Fibroblast of skin of right biceps (primary cell): ENCODE measurements at regions not wholly inside any gene's neighbourhood (a gene's known extent, or its start where the extent isn't known, plus 50 kb on each side); places are given as distances from the start of the nearest gene placed in this dataset.
"Not testable (repeated sequence)": the region's sequence is repeated elsewhere in the genome, so short reads cannot be mapped to it uniquely, and the experiment has no call there.

ENCODE experiments used
- DNase-seq: peaks from one replicate; pipeline ENCODE4 v3.0.0-alpha.2; 2013

DNA sequence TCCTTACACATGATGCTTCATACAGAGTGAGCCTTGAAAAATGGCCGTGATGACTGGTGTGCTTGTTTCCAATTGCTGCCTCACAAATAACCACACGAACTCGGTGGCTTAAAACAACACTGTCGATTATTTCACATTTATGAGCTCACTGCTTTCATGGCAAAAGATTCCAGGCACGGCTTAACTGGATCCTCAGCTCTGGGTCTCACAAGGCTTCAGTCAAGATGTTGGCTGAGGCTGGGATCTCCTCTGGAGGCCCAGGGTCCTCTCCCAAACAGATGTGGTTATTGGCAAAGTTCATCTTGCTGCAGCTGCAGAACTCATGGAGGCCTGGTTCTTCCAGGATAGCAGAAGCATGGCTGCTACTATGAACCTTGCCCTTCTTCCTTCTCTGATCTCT, 144.6 kb downstream of the TFAP2C start:
- no peak for DNase-seq

DNA sequence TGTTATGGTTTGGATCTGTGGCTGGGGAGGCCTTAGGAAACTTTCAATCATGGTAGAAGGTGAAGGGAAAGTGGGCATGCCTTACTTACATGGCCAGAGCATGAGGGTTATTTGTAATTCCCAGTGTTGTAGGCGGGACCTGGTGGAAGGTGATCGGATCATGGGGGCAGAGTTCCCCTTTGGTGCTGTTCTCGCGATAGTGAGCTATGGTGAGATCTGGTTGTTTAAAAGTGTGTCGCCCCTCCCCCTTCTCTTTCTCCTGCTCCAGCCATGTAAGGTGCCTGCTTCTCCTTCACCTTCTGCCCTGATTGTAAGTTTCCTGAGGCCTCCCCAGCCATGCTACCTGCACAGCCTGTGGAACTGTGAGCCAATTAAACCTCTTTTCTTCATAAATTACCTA, 145.8 kb downstream of the TFAP2C start:
- DNase-seq = no peak

DNA sequence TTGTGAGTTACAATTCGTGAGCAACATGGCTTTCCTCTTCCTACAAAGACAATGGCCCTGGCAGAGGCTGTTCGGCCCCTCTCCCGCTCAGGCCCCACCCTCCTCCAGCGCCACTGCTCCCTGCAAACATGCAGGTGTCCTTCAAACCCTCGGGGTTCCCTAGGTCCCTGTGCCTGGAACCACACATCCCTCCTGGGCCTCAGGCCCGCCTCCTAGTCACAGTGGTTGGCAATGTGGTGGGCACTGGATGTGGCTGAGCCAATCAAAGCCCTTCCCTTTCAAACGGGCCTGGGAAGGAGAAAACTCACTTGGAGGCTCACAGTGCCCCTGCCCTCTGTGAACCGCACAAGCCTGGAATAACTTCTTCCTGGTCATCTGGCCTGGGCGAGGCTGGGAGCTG, 147.2 kb downstream of the TFAP2C start:
- no peak for DNase-seq

DNA sequence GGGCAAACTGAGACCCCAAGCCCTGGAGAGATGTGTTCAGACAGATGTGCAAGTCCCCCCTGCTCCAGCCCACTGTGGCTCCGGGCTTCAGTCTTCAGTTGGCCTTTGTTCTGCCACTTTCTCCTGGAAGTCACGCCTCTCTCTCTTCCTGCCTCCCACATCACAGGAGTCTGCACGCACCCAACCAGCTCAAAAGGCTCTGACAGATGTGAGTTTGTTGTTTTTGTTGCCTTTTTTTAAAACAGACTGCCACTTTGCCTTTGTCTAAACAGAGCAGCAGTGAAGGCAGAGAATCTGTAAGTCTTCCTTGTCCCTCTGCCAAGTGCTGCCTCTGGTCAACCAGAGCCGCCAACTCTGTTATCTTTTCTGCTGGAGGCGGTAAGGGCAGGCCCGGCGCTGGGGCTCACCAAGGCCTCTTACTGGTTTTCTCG, 149.7 kb downstream of the TFAP2C start:
- DNase-seq = no peak

DNA sequence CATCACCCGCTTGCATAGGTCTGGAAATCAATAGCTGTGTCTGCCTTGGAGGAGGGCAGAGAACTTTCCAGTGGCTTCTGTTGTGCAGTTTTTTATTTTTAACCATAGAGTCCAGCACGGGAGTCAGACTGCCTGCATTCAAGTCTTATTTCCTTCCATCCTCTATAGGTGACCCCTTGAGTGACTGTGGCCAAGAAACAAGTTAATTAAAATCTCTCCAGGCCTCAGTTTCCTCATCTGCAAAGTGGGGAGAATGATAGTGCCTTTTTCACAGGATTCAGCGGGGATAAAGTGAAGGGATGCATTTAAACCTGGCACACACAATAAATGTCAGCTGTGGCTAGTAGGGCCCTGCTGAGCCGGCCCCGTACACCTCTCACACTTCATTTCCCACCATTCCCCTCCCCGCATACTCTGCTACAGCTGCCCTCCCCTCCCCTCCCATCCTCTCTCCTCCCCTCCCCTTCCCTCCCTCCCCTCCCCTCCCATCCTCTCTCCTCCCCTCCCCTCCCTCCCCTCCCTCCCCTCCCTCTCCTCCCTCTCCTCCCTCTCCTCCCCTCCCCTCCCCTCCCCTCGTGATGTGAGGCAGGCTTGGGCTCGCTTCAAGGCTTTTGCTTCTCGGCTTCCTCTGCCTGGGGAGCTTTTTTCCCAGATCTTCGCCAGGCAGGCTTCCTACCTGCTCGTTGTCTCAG, 150.5 kb downstream of the TFAP2C start:
- DNase-seq = no peak

DNA sequence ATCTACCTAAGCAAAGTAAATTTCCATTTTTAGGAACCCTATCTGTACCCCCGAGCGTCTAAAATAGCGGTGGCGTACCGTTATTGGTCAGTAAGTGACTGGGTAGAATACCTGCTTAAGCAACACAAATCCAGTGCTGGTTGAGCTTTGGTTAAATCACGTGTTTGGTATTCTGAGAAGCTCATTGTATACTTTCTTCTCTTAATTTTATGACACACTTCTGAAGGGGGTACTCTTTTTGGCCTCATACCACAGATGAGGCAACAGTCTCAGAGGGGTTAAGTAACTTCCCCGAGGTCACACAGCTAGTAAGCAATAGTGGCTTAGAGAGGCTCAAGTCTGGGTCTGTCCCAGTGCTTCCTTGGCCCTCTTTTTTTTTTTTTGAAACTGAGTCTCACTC, 151.2 kb downstream of the TFAP2C start:
- no peak for DNase-seq

DNA sequence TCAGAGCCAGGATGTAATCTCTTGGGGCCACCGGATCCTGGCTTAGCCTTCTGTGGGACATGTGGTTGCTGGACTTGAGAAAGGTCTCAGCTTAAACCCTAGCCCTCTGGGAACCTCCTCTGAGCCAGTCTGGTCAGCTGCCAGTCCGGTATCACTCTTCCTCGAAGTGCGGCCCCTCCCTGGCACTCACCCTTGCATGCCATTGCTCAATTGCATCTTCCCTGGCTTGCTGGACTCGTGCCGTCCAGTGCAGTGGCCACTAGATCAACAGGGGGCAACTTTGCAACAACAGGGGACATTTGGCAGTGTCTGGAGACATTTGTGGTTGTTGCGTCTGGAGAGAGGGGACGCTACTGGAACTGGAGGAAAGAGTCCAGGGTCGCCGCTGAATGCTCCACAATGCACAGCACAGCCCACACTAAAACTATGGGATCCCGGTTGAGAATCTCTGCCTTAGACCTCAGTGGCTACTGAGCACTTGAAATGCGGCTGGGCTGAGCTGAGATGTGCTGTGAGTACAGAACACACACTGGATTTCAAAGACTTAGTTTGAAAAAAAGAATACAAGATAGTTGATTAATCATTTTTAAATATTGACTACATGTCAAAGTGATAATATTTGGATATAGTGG, 152.1 kb downstream of the TFAP2C start:
- no peak for DNase-seq

DNA sequence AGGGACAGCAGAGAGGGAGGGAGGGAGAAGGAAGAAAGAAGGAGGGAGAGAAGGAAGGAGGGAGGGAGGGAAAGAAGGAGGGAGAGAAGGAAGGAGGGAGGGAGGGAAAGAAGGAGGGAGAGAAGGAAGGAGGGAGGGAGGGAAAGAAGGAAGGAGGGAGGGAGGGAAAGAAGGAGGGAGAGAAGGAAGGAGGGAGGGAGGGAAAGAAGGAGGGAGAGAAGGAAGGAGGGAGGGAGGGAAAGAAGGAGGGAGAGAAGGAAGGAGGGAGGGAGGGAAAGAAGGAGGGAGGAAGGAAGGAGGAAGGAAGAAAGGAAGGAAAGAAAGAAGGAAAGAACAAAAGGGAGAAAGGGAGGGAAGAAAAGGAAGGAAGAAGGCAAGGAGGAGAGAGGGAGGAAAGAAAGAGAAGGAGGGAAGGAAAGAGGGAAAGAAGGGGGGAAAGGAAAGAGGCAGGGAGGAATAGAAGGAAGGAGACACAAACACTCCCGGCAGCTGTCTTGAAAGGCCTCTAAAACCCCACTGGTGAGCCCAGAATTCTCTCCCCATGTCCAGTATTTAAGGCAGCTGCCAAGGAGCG, 153.0 kb downstream of the TFAP2C start:
- DNase-seq = not testable (repeated sequence)

DNA sequence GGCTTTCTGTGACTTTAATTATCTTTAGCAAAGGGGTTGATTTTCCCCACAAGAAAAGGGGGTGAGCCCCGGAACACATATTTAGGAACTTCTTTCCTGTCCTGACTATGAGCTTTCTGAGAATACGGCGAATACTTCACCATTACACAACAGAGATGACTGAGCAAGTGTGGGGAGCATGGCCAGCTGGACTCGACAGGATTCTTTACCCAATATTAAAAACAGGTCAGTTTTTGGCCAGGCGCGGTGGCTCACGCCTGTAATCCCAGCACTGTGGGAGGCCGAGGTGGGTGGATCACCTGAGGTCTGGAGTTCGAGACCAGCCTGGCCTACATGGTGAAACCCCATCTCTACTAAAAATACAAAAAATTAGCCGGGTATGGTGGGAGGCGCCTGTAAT, 153.7 kb downstream of the TFAP2C start:
- DNase-seq = not testable (repeated sequence)

DNA sequence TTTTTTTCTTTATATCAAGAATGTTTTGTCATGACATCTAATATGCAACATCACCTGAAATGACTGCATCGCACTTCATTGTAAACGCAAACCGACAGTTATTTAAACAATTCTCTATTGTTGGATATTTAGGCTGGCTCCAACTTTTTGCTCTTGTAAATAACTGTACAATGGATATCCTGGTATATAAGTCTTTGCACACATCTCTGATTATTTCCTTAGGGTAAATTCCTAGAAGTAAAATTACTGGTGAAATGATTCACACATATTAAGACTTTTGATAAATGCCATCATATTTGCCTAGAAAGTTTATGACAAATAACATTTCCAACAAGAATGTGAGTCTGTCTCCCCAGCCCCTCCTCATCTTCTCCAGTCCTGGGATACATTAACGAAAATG, 154.7 kb downstream of the TFAP2C start:
- no peak for DNase-seq

DNA sequence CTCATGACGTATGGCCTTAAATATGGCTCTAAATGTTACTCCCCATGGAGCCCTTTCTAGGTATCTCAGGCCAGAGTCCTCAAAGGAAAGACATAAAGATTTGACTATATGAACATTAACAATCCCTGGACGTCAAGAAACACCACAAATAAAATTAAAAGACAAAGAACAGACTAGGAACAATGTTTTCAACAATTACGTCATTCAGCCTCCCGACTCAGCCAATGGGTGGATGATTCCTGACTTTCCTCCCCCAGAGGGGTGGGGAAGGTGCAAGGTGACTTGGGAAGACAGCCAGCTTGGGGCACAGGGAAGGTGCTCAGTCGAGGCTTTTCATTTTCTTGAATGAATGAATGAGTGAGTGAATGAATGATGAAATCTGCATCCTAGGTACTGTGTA, 157.4 kb downstream of the TFAP2C start:
- no peak for DNase-seq

DNA sequence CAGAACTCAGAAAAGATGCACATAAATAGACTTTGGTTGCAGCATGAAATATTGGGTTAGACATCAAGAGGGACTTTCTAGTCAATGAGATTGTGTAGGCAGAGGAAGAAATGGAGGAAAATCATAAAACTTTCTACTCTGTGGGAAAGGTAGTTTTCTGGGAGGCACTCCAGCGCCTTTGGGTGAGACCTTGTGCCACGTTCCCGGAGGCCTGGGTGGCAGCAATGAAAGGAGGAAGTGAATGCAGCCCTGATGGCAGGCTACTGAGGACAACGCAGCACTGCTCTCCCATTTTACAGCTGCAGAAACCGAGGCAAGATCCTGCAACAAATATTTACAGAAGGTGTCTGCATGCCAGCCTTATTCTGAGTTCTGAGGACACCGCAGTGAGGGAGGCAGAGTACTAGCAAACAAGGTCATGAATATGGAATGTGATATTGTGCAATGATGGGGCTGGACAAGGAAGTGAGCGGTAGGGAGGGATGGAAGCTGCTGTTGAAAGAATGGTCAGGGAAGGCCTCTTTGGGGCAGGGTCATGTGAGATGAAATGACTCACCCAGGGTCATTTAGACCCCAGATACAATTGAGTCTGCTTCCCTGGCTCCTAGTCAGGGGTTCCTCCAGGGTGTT, 159.1 kb downstream of the TFAP2C start:
- DNase-seq = peak; percentile 93

DNA sequence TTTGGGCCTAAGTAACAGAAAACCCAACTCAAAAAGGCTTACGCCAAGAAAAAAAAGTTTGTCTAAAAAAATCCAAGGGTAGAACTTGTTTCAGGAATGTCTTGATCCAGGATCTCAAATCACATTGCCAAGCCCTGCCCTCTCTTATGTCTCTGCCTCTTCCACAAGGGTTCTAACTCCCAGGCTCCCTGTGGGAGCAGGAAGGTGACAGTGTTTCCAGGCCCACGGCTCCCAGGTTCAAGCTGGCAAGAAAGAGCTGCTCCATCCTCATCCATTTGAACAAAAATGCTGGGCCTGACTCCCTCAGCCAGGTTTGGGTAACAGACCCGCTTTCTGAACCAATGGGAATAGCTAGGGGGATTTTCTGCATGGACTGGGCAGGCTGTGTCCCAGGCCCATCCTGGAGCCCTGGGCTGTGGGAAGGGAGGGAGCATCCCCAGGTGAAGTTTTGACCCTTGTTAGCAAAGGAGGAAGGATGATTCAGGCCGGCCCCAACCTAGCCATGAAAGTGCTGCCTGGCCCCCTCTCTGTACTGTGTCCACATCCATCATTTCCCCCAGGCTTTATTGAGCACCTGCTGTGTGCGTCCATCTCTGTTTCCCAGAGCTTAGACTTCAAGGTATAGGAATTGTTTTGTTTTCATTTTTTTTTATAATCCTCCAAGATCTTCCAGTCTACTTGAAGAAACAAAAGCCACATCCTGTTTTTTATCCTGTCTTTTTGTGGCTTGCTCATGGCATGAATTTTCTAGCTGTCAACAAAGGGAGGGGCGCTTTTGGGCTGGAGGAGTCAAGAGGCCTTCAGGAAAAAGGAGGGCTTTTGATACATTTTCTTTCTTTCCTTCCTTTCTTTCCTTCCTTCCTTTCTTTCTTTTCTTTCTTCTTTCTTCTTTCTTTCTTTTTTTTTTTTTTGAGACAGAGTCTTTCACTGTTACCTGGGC, 159.8 kb downstream of the TFAP2C start:
- DNase-seq = peak; percentile 36

DNA sequence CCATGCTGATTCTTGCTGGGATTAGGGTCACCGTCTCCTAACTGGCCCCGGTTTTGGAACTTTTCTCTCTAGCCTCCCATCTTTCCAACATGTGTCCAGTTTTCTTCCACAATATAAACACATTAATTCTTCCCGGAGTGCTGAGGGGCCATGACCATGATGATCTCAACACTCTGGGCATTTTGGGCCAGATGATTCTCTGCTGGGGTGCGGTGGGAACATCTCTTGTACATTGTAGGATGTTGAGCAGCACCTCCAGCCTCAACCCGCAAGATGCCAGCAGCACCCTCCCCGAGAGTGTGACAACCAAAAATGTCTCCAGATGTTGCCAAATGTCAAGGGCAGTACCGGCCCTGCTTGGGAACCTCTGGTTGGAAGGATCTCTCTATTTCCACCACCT, 164.8 kb downstream of the TFAP2C start:
- DNase-seq = no peak

DNA sequence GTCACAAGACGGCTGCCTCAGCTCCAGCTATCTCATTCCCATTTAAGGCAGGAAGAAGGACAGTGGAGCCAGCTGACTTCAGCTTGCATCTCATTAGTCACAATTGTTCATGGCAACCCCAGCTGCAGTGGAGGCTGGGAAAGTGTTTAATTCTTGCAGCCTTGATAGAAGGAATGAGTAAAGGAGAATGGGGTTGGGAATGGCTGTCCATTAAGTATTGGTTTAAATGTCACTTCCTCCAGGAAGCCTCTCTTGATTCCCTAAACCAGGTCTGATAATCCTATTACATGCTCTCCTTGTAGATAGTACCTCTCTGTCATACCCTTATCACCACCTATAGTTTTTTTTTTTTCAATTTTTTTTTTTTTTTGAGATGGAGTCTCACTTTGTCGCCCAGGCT, 166.4 kb downstream of the TFAP2C start:
- DNase-seq = no peak

DNA sequence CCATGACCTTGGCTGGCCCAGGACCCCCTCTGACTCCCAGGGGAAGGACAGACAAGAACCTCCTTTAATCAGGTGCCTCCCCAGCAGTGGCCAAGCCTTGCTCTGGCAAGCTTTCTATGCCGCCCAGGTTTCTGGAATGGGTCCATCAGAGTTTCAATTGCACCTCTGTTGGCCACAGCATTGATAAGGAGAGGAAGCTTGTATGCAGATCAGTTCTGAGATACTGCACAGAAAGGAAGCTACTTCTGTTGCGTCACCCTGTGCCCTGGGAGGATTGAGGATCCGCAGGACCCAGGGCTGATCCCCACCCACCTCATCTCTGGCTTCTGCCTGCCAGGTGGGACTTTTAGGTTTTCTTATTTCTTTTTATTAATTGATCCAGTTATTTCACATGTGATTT, 167.2 kb downstream of the TFAP2C start:
- no peak for DNase-seq

DNA sequence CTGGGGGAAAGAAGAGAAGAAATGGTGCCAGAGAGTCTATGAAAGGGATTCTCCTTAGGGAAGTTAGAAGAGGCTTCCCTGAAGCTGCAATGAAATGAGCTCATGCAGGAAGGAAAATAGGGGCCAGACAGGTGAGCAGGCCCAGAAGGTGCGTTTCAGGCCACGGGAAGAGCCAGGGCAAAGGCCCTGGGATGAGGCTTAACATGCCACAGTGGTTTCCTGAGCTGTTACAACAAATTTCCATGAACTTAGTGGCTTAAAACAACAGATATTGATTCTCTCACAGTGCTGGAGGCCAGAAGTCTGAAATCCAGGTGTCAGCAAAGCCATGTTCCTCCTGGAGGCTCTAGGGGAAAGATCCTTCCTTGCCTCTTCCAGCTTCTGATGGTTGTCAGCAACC, 167.9 kb downstream of the TFAP2C start:
- DNase-seq = no peak

DNA sequence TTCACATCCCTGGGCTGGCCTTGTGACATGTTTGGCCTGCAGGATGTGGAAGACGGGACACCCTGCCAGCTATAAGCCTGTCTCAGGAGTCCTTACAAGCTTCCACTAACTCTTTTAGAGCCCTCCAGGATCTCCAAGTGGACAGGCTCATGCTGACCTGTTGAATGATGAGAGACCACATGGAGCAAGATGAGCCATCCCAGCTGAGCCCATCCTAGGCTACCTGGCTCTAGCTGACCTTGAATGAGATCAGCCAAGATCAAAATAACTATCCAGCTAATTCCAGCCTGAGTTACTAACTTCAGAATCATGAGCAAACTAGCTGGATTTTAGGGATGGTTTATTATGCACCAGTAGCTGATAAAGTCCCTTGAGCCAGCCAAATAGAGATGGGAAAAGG, 169.5 kb downstream of the TFAP2C start:
- no peak for DNase-seq

DNA sequence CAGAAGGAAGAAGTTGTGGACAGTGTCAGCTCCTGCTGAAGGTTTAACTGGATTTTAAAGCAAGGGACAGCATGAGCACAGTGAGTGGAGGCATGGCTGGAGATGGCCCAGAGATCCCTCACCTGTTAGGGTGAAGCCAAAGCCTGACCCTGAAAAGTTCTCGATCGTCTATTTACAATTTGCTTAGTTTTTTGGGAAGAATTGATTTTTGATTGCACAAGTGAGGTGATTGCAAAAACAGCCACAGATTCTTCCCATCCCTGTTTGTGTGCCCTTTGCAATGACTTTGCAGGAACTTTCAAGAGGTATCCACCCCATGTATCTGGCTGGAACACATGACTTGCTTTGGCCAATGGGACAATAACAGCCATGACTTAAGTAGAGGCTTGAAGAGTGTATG, 170.1 kb downstream of the TFAP2C start:
- no peak for DNase-seq

DNA sequence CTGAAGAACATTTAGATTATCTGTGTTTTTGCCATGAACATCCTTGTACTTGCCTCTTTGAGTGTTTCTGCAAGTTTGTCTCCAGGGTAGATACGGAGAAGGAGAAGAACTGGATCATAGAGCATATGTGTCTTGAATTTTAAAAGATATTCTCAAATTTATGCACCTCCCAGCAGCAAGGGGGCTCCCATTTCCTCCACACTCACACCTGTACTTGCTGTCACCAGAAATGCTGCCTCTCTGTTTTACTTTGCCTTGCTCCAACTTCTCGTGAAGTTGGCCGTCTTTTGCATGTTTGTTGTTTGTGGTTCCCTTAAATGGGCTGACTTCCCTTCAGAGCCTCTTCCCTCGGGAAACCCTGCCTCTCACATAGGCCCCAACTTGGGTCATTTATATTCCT, 171.0 kb downstream of the TFAP2C start:
- DNase-seq = no peak

DNA sequence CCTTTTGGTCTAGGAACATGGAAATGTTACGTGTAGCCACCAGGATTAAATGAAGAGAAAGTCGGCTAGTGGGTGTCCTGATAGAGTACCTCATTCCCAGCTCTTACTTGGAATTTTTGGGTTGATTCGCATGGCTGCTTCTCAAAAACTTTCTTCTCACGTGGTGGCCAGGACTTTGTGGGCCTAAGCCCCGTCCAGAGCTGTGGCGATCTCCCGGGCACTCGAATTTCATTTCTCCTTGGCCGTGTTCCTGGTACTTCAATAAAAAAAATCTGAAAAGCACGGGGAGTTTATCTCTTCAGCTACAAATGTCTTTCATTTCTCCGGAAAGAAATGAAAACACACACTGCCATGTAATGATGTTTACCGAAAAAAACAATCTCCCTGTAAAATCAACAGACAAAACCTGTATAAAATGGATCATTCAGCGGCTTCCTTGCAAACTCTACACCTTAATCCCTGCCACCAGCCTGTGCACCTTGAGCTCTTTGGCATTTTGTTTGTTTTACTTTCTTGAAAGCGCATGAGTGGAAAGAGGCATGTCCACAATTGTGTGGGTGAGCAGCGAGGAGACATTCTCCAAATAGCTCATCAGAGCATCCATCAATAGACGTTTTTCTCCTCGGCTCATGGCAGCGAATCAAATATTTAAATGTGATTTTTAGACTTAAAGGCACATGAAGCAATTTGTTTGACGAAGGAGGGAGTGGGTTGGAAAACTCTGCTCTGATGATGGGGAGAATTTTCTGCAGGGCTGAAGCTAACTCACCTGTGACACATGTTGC, 173.1 kb downstream of the TFAP2C start:
- DNase-seq = peak; percentile 60

DNA sequence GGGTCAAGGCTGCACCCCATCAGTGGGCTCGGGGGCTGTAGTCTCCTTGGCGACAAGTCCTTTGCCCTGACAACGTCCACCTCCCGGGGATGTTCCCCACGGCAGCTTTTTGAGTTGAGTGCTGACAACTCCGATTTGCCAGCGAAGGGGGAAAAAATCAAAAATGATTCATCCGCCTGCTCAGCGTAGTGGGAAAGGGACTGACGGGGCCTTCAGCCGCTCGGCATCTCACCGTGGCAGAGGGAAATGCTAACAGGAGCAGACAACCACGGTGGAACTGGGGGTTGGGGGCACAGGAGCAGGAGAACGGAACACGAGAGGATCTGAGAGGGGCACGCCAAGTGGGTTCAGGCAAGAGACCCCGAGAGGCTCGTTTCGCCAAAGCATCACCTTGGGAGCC, 173.7 kb downstream of the TFAP2C start:
- DNase-seq = no peak
